DOHH2 (cell line): ENCODE measurements at regions not wholly inside any gene's neighbourhood (a gene's known extent, or its start where the extent isn't known, plus 50 kb on each side); places are given as distances from the start of the nearest gene placed in this dataset.

Source experiments
- H3F3A ChIP-seq: fragments of 200-600 bp; sonication (generic), shearing (Covaris generic); 2 replicates; pipeline ENCODE4 v1.6.0; 2016; ENCODE audit warnings: antibody characterized with exemption, mild to moderate bottlenecking; ENCODE audit not compliant: control insufficient read depth, insufficient read depth
- H3K27ac ChIP-seq: fragments of 200-600 bp; sonication (generic); 2 replicates; pipeline ENCODE4 v1.5.1; 2014; ENCODE audit warnings: low read depth, mild to moderate bottlenecking, low read length, moderate library complexity
- H3K27me3 ChIP-seq: fragments of 200-600 bp; sonication (generic); 2 replicates; pipeline ENCODE4 v1.6.1; 2014; ENCODE audit warnings: mild to moderate bottlenecking, low read length, mixed read lengths; ENCODE audit not compliant: control insufficient read depth
- H3K36me3 ChIP-seq: fragments of 200-600 bp; sonication (generic); 2 replicates; pipeline ENCODE4 v1.6.1; 2014; ENCODE audit warnings: mild to moderate bottlenecking, low read length, moderate library complexity, mixed read lengths; ENCODE audit not compliant: control insufficient read depth
- H3K4me1 ChIP-seq: fragments of 200-600 bp; sonication (generic); 2 replicates; pipeline ENCODE4 v1.6.1; 2014; ENCODE audit warnings: mild to moderate bottlenecking, low read length, mixed read lengths; ENCODE audit not compliant: control insufficient read depth
- H3K4me2 ChIP-seq: fragments of 200-600 bp; sonication (generic); 2 replicates; pipeline ENCODE4 v1.6.0; 2014; ENCODE audit warnings: mild to moderate bottlenecking, low read length, moderate library complexity
- H3K4me3 ChIP-seq: fragments of 200-600 bp; sonication (generic); 2 replicates; pipeline ENCODE4 v1.5.1; 2014; ENCODE audit warnings: mild to moderate bottlenecking, low read length, mixed read lengths
- H3K79me2 ChIP-seq: fragments of 200-600 bp; sonication (generic); 2 replicates; pipeline ENCODE4 v1.6.1; 2014; ENCODE audit warnings: mild to moderate bottlenecking, low read length, mixed read lengths; ENCODE audit not compliant: control insufficient read depth
- H3K9me2 ChIP-seq: fragments of 200-600 bp; sonication (generic); replicated peaks from 2 replicates; pipeline ENCODE4 v1.6.1; 2014; ENCODE audit warnings: mild to moderate bottlenecking, low read length, mixed read lengths; ENCODE audit not compliant: control insufficient read depth
- H3K9me3 ChIP-seq: fragments of 200-600 bp; sonication (generic); 2 replicates; pipeline ENCODE4 v1.6.1; 2014; ENCODE audit warnings: antibody characterized with exemption, low read length, mixed read lengths; ENCODE audit not compliant: control insufficient read depth, insufficient read depth
- H4K20me1 ChIP-seq: fragments of 200-600 bp; sonication (generic); 2 replicates; pipeline ENCODE4 v1.6.0; 2014; ENCODE audit warnings: low read depth, mild to moderate bottlenecking, antibody characterized with exemption, low read length, moderate library complexity; ENCODE audit not compliant: control insufficient read depth, insufficient read depth
- CTCF ChIP-seq: fragments of 200-600 bp; sonication (generic); IDR thresholded peaks from one replicate; pipeline ENCODE4 v1.5.1; 2014; ENCODE audit warnings: antibody characterized with exemption, mild to moderate bottlenecking, low read depth, low read length; ENCODE audit not compliant: poor library complexity, severe bottlenecking
- EZH2phosphoT487 ChIP-seq: fragments of 200-600 bp; sonication (generic); IDR thresholded peaks from 2 replicates; pipeline ENCODE4 v1.6.1; 2017; ENCODE audit warnings: borderline replicate concordance, mild to moderate bottlenecking, antibody characterized with exemption, low read length, moderate library complexity, mixed read lengths

DNA sequence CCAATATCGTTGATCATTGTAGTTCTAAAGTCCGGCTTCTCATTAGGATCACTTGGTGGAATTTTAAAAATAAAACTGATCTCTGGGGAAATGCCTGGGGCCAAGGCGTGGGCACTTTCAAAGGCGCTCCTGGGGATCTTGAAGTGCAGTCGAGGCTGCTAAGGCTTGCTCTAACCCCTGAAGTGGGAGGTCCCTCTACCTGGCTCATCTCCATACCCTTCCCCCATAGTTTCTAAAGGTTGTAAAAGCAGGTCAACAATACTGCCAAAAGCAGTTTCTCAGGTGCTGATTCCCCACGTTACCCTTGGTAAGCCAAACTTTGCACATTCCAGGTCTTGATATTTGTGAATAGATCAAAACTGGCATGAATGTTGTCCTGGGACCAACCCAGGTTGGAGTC lies 79.0 kb upstream of the SP8 start:
- no peaks in the 10 kb centered on the region for H3K27me3 ChIP-seq
- no peaks in the 10 kb centered on the region for H3K79me2 ChIP-seq
- no peak for TF ChIP-seq CTCF
- no peak for TF ChIP-seq EZH2phosphoT487
- H3K27ac ChIP-seq: no peak overlapping the region
- H3K4me1 ChIP-seq: no peaks in the 10 kb centered on the region
- no peaks in the 10 kb centered on the region for H3K36me3 ChIP-seq
- H3F3A ChIP-seq: no peaks in the 10 kb centered on the region
- H3K9me2 ChIP-seq: no peaks in the 10 kb centered on the region
- H3K4me3 ChIP-seq: no peak overlapping the region
- no peaks in the 10 kb centered on the region for H3K9me3 ChIP-seq
- H4K20me1 ChIP-seq: no peaks in the 10 kb centered on the region
- H3K4me2 ChIP-seq: no peak overlapping the region

DNA sequence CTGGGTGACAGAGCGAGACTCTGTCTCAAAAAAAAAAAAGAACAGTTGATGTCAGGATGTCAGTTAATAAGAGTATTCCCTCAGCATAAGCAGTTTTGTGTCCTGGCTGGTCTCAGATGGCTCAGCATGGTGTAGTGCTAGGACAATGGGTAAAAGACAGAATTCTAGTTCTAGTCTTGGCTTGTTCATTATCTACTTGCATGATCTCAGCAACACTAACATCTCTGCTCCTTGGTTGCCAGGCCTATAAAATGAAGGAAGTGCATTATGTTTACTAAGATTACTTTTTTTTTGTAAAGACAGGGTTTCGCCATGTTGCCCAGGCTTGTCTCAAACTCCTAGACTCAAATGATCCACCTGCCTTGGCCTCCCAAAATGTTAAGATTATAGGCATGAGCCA lies 84.3 kb upstream of the SP8 start:
- Histone ChIP-seq H3K79me2 (no peaks in the 10 kb centered on the region), H3K36me3 (no peaks in the 10 kb centered on the region), H3K4me1 (no peaks in the 10 kb centered on the region), H3K4me3 (no peak overlapping the region), H3F3A (no peaks in the 10 kb centered on the region), H4K20me1 (no peaks in the 10 kb centered on the region), H3K9me3 (no peaks in the 10 kb centered on the region), H3K4me2 (no peak overlapping the region), H3K27me3 (no peaks in the 10 kb centered on the region), H3K27ac (no peak overlapping the region), H3K9me2 (no peaks in the 10 kb centered on the region)
- TF ChIP-seq CTCF (no peak), EZH2phosphoT487 (no peak)

- Histone ChIP-seq H3F3A (no peaks in the 10 kb centered on the region), H4K20me1 (no peaks in the 10 kb centered on the region), H3K4me2 (no peak overlapping the region), H3K79me2 (no peaks in the 10 kb centered on the region), H3K4me1 (no peaks in the 10 kb centered on the region), H3K4me3 (no peak overlapping the region), H3K27me3 (no peaks in the 10 kb centered on the region), H3K9me2 (no peaks in the 10 kb centered on the region), H3K36me3 (no peaks in the 10 kb centered on the region), H3K27ac (no peak overlapping the region), H3K9me3 (no peaks in the 10 kb centered on the region)
- TF ChIP-seq CTCF: no peak
- no peak for TF ChIP-seq EZH2phosphoT487
These were observed 106.1 kb upstream of the SP8 start for GRCh38 chr7:20892776-20893175.

- TF ChIP-seq CTCF (no peak), EZH2phosphoT487 (no peak)
- H3K36me3 ChIP-seq: no peaks in the 10 kb centered on the region
- no peaks in the 10 kb centered on the region for H3K79me2 ChIP-seq
- H3K4me2 ChIP-seq: no peak overlapping the region
- H3K9me3 ChIP-seq: no peaks in the 10 kb centered on the region
- no peaks in the 10 kb centered on the region for H3F3A ChIP-seq
- no peaks in the 10 kb centered on the region for H3K9me2 ChIP-seq
- H3K27me3 ChIP-seq: no peaks in the 10 kb centered on the region
- H3K4me3 ChIP-seq: no peak overlapping the region
- no peaks in the 10 kb centered on the region for H3K4me1 ChIP-seq
- H3K27ac ChIP-seq: no peak overlapping the region
- no peaks in the 10 kb centered on the region for H4K20me1 ChIP-seq
These were observed 108.1 kb upstream of the SP8 start for GRCh38 chr7:20894806-20895205.
